WTC11 (cell line): ENCODE measurements at regions not wholly inside any gene's neighbourhood (a gene's known extent, or its start where the extent isn't known, plus 50 kb on each side); places are given as distances from the start of the nearest gene placed in this dataset.

ENCODE experiments used
- ATAC-seq: fragments of 200-7000 bp; cut with Tn5 transposase; 2 replicates; pipeline ENCODE4 v1.10.0; 2021; ENCODE audit warnings: mild to moderate bottlenecking, moderate library complexity
- CTCF ChIA-PET: fragments of 300-600 bp; sonication (Branson Sonifier 250); formaldehyde crosslinking; loops from one replicate; lab custom pipeline; 2021; ENCODE audit warnings: antibody characterized with exemption; lab: Charles Lee
- POLR2A ChIA-PET: fragments of 350-600 bp; sonication (Branson Sonifier 250); formaldehyde crosslinking; loops from one replicate; lab custom pipeline; 2021; ENCODE audit warnings: antibody characterized with exemption; lab: Charles Lee
- DNase-seq: peaks from one replicate; pipeline ENCODE4 v3.0.0; 2021; ENCODE audit warnings: low spot score
- H3K27ac Mint-ChIP-seq: 2 replicates; pipeline ENCODE4 v1.8.0; 2021; ENCODE audit warnings: mixed read lengths
- H3K27me3 Mint-ChIP-seq: 2 replicates; pipeline ENCODE4 v1.8.0; 2021; ENCODE audit warnings: low read depth, mild to moderate bottlenecking, moderate library complexity, mixed read lengths
- H3K36me3 Mint-ChIP-seq: 2 replicates; pipeline ENCODE4 v1.8.0; 2021; ENCODE audit warnings: mixed read lengths
- H3K4me1 Mint-ChIP-seq: 2 replicates; pipeline ENCODE4 v1.8.0; 2022; ENCODE audit warnings: mixed read lengths
- H3K4me3 Mint-ChIP-seq: 2 replicates; pipeline ENCODE4 v1.8.0; 2021; ENCODE audit warnings: mild to moderate bottlenecking, moderate library complexity, mixed read lengths
- H3K9me3 Mint-ChIP-seq: 2 replicates; pipeline ENCODE4 v1.8.0; 2021; ENCODE audit warnings: mixed read lengths
- E2F1 ChIP-seq: sonication (generic); formaldehyde crosslinking; IDR thresholded peaks from 2 replicates; pipeline ENCODE4 v1.8.0; 2022; ENCODE audit warnings: mild to moderate bottlenecking, missing genetic modification reagents
- FOXJ3 ChIP-seq: sonication (generic); formaldehyde crosslinking; IDR thresholded peaks from 2 replicates; pipeline ENCODE4 v1.9.0; 2021; ENCODE audit warnings: missing genetic modification reagents, mild to moderate bottlenecking, borderline replicate concordance
- GTF2I ChIP-seq: fragments of 250-450 bp; sonication (Bioruptor Pico); conservative IDR thresholded peaks from 2 replicates; pipeline ENCODE4 v1.4.0; 2021; ENCODE audit warnings: mild to moderate bottlenecking
- MYBL2 ChIP-seq: sonication (generic); formaldehyde crosslinking; IDR thresholded peaks from 2 replicates; pipeline ENCODE4 v1.8.1; 2023; ENCODE audit warnings: mild to moderate bottlenecking, moderate library complexity, missing genetic modification reagents
- NR3C1 ChIP-seq: sonication (generic); formaldehyde crosslinking; conservative IDR thresholded peaks from 2 replicates; pipeline ENCODE4 v1.8.1; 2023; ENCODE audit warnings: low read depth, mild to moderate bottlenecking, missing genetic modification reagents
- SMAD3 ChIP-seq: sonication (generic); formaldehyde crosslinking; IDR thresholded peaks from 2 replicates; pipeline ENCODE4 v1.8.0; 2022; ENCODE audit warnings: missing genetic modification reagents, mild to moderate bottlenecking, borderline replicate concordance
- SOX15 ChIP-seq: fragments of 250-450 bp; sonication (Bioruptor Pico); IDR thresholded peaks from 2 replicates; pipeline ENCODE4 v1.9.0; 2021; ENCODE audit warnings: mild to moderate bottlenecking
- STAT6 ChIP-seq: sonication (generic); formaldehyde crosslinking; conservative IDR thresholded peaks from 2 replicates; pipeline ENCODE4 v1.8.1; 2023; ENCODE audit warnings: mild to moderate bottlenecking, low read depth, missing genetic modification reagents, moderate library complexity
- TEAD4 ChIP-seq: sonication (generic); formaldehyde crosslinking; IDR thresholded peaks from 2 replicates; pipeline ENCODE4 v1.8.0; 2022; ENCODE audit warnings: mild to moderate bottlenecking, missing genetic modification reagents
- ZNF317 ChIP-seq: sonication (generic); formaldehyde crosslinking; IDR thresholded peaks from 2 replicates; pipeline ENCODE4 v1.8.1; 2023; ENCODE audit warnings: low read depth, mild to moderate bottlenecking, moderate library complexity, missing genetic modification reagents, borderline replicate concordance
- ZNF416 ChIP-seq: fragments of 250-450 bp; sonication (Bioruptor Pico); IDR thresholded peaks from 2 replicates; pipeline ENCODE4 v1.9.0; 2021; ENCODE audit warnings: mild to moderate bottlenecking, inconsistent platforms
- ZNF425 ChIP-seq: fragments of 250-450 bp; sonication (Bioruptor Pico); conservative IDR thresholded peaks from 2 replicates; pipeline ENCODE4 v1.9.0; 2021; ENCODE audit warnings: mild to moderate bottlenecking
- TF ChIP-seq, protein P1 (sequence below): sonication (generic); formaldehyde crosslinking; IDR thresholded peaks from 2 replicates; pipeline ENCODE4 v1.8.0; 2023; ENCODE audit warnings: missing genetic modification reagents, mild to moderate bottlenecking, borderline replicate concordance
- TF ChIP-seq, protein P2 (sequence below): sonication (generic); formaldehyde crosslinking; IDR thresholded peaks from 2 replicates; pipeline ENCODE4 v1.8.1; 2023; ENCODE audit warnings: mild to moderate bottlenecking, moderate library complexity, missing genetic modification reagents

DNA sequence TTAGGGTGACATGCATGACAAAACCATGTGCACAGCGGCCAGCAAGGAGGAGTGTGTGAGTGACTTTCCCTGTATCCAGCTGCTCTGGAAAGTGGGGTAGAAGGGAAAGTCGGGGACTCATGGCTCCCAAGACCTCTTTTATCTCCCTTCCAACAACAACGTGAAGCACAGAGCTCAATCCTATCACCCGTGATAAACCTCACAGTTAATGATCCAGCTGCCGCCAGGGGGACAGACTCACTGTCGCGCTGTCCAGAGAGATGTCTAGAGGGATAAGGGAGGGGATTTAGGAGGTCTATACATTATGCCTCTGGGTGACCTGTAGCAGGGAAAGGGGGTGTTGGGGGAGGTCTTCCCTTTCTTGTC is 84.0 kb upstream of the SMNDC1 start (continued):
- TF ChIP-seq ZNF317 (no peak), STAT6 (CRISPR knock-in tag) (no peak)

- H3K36me3 Mint-ChIP-seq = no peaks in the 10 kb centered on the region
- H3K9me3 Mint-ChIP-seq = peaks cover 5% of the 10 kb centered on the region
- no peaks in the 10 kb centered on the region; the same call in 1 of the 2 replicates for H3K27me3 Mint-ChIP-seq
- TF ChIP-seq NR3C1 = no peak
- no peak for TF ChIP-seq TEAD4 (CRISPR knock-in tag)
- no peak for TF ChIP-seq GTF2I (CRISPR knock-in tag)
- TF ChIP-seq SOX15 = no peak
- TF ChIP-seq ZNF425 (CRISPR knock-in tag) = no peak
- no peak for TF ChIP-seq FOXJ3
- no peak for TF ChIP-seq E2F1
- no peak for TF ChIP-seq SMAD3 (CRISPR knock-in tag)
- TF ChIP-seq, protein P1, sequence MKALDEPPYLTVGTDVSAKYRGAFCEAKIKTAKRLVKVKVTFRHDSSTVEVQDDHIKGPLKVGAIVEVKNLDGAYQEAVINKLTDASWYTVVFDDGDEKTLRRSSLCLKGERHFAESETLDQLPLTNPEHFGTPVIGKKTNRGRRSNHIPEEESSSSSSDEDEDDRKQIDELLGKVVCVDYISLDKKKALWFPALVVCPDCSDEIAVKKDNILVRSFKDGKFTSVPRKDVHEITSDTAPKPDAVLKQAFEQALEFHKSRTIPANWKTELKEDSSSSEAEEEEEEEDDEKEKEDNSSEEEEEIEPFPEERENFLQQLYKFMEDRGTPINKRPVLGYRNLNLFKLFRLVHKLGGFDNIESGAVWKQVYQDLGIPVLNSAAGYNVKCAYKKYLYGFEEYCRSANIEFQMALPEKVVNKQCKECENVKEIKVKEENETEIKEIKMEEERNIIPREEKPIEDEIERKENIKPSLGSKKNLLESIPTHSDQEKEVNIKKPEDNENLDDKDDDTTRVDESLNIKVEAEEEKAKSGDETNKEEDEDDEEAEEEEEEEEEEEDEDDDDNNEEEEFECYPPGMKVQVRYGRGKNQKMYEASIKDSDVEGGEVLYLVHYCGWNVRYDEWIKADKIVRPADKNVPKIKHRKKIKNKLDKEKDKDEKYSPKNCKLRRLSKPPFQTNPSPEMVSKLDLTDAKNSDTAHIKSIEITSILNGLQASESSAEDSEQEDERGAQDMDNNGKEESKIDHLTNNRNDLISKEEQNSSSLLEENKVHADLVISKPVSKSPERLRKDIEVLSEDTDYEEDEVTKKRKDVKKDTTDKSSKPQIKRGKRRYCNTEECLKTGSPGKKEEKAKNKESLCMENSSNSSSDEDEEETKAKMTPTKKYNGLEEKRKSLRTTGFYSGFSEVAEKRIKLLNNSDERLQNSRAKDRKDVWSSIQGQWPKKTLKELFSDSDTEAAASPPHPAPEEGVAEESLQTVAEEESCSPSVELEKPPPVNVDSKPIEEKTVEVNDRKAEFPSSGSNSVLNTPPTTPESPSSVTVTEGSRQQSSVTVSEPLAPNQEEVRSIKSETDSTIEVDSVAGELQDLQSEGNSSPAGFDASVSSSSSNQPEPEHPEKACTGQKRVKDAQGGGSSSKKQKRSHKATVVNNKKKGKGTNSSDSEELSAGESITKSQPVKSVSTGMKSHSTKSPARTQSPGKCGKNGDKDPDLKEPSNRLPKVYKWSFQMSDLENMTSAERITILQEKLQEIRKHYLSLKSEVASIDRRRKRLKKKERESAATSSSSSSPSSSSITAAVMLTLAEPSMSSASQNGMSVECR (CRISPR knock-in tag) = no peak
- TF ChIP-seq ZNF416 = no peak
- TF ChIP-seq, protein P2, sequence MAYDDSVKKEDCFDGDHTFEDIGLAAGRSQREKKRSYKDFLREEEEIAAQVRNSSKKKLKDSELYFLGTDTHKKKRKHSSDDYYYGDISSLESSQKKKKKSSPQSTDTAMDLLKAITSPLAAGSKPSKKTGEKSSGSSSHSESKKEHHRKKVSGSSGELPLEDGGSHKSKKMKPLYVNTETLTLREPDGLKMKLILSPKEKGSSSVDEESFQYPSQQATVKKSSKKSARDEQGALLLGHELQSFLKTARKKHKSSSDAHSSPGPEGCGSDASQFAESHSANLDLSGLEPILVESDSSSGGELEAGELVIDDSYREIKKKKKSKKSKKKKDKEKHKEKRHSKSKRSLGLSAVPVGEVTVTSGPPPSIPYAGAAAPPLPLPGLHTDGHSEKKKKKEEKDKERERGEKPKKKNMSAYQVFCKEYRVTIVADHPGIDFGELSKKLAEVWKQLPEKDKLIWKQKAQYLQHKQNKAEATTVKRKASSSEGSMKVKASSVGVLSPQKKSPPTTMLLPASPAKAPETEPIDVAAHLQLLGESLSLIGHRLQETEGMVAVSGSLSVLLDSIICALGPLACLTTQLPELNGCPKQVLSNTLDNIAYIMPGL (CRISPR knock-in tag) = no peak
- no peak for TF ChIP-seq MYBL2 (CRISPR knock-in tag)
- ATAC-seq = no peak
- no peak overlapping the region for H3K27ac Mint-ChIP-seq
- peaks cover 20% of the 10 kb centered on the region for H3K4me1 Mint-ChIP-seq
- DNase-seq = no peak
- H3K4me3 Mint-ChIP-seq = no peak overlapping the region
- POLR2A ChIA-PET = no interaction called here
- CTCF ChIA-PET = interaction anchor here (1.0 to 1.3 kb wide), 4 partner anchors 35 to 159 kb away, joined by 3 to 5 read pairs (median 3); no protein-coding TSS in a partner anchor
These were observed 84.5 kb upstream of the SMNDC1 start for GRCh38 chr10:110389255-110389654.
